RWPE2 (cell line): ENCODE measurements at regions not wholly inside any gene's neighbourhood (a gene's known extent, or its start where the extent isn't known, plus 50 kb on each side); places are given as distances from the start of the nearest gene placed in this dataset.

Source experiments
- ATAC-seq: fragments of 200-7000 bp; cut with Tn5 transposase; 3 replicates; pipeline ENCODE4 v1.9.1; 2021; ENCODE audit warnings: low read depth
- DNase-seq: peaks from one replicate; pipeline ENCODE4 v3.0.0-alpha.2; 2020; ENCODE audit warnings: low spot score
- H3K27ac ChIP-seq: fragments of 450-650 bp; 2 replicates; pipeline ENCODE4 v1.5.1; 2017; ENCODE audit warnings: mild to moderate bottlenecking; ENCODE audit not compliant: poor library complexity, severe bottlenecking
- H3K27me3 ChIP-seq: fragments of 250-450 bp; sonication (Bioruptor Pico); 2 replicates; pipeline ENCODE4 v1.5.1; 2021; ENCODE audit warnings: mild to moderate bottlenecking, moderate library complexity; ENCODE audit not compliant: insufficient read depth, poor library complexity, severe bottlenecking
- H3K36me3 ChIP-seq: fragments of 250-450 bp; sonication (Bioruptor Pico); 2 replicates; pipeline ENCODE4 v1.5.1; 2020; ENCODE audit warnings: low read depth, mild to moderate bottlenecking, moderate library complexity
- H3K4me1 ChIP-seq: fragments of 250-450 bp; sonication (Bioruptor Pico); 2 replicates; pipeline ENCODE4 v1.5.1; 2021; ENCODE audit warnings: mild to moderate bottlenecking, moderate library complexity; ENCODE audit not compliant: insufficient read depth, poor library complexity, severe bottlenecking
- H3K4me3 ChIP-seq: fragments of 250-450 bp; sonication (Bioruptor Pico); 2 replicates; pipeline ENCODE4 v1.5.1; 2021; ENCODE audit warnings: mild to moderate bottlenecking, moderate library complexity; ENCODE audit not compliant: severe bottlenecking
- H3K9me3 ChIP-seq: fragments of 250-450 bp; sonication (Bioruptor Pico); 2 replicates; pipeline ENCODE4 v1.5.1; 2021; ENCODE audit warnings: mild to moderate bottlenecking, moderate library complexity; ENCODE audit not compliant: severe bottlenecking
- CTCF ChIP-seq: fragments of 450-650 bp; IDR thresholded peaks from one replicate; pipeline ENCODE4 v1.5.1; 2017; ENCODE audit warnings: mild to moderate bottlenecking, moderate library complexity; ENCODE audit not compliant: poor library complexity, severe bottlenecking

GRCh38 chr11:130744794-130745193 is 171.5 kb downstream of the SNX19 start:
- Histone ChIP-seq H3K4me3 (no peak overlapping the region), H3K36me3 (no peaks in the 10 kb centered on the region), H3K4me1 (no peaks in the 10 kb centered on the region), H3K27me3 (no peaks in the 10 kb centered on the region), H3K27ac (no peak overlapping the region), H3K9me3 (peaks cover 14% of the 10 kb centered on the region)
- no peak for DNase-seq
- no peak for ATAC-seq
- TF ChIP-seq CTCF, result no peak

DNA sequence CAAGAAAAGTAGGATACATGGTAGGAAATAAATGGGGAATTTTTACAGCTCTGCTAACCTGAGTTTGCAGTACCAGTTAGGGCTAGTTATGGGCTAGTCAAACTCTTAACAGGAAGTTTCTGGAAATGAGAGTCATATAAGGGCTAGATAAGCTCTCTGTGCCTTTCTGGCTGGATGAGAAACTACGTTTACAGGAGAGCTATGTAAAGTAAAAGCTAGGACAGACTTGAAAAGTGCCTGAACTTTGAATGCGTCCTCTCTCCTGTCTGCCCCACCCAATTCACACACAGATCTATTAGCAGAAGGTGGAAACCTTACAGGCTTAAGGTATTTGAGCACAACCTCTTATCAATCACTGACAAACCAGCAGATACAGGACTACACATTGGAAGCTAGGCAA is 167.1 kb downstream of the SNX19 start:
- no peak for TF ChIP-seq CTCF
- no peaks in the 10 kb centered on the region for H3K9me3 ChIP-seq
- no peak for DNase-seq
- H3K27me3 ChIP-seq, result no peaks in the 10 kb centered on the region
- no peak for ATAC-seq
- no peak overlapping the region for H3K27ac ChIP-seq
- H3K36me3 ChIP-seq, result no peaks in the 10 kb centered on the region
- no peaks in the 10 kb centered on the region for H3K4me1 ChIP-seq
- no peak overlapping the region for H3K4me3 ChIP-seq

GRCh38 chr11:130760515-130761125 is 155.7 kb downstream of the SNX19 start:
- ATAC-seq, result no peak
- H3K27ac ChIP-seq, result no peak overlapping the region

GRCh38 chr11:130761560-130762220 is 154.6 kb downstream of the SNX19 start:
- ATAC-seq, result no peak
- TF ChIP-seq CTCF, result no peak
- H3K36me3 ChIP-seq, result no peaks in the 10 kb centered on the region
- H3K4me1 ChIP-seq, result no peaks in the 10 kb centered on the region
- no peaks in the 10 kb centered on the region for H3K27me3 ChIP-seq
- H3K9me3 ChIP-seq, result no peaks in the 10 kb centered on the region
- H3K4me3 ChIP-seq, result no peak overlapping the region
- no peak for DNase-seq
- H3K27ac ChIP-seq, result no peak overlapping the region

More at GRCh38 chr11:130760515-130761125, 155.7 kb downstream of the SNX19 start:
- Histone ChIP-seq H3K4me1 (no peaks in the 10 kb centered on the region), H3K9me3 (no peaks in the 10 kb centered on the region), H3K27me3 (no peaks in the 10 kb centered on the region), H3K4me3 (no peak overlapping the region), H3K36me3 (no peaks in the 10 kb centered on the region)
- TF ChIP-seq CTCF, result no peak
- no peak for DNase-seq

GRCh38 chr11:130762638-130763037 is 153.6 kb downstream of the SNX19 start:
- no peak overlapping the region for H3K4me3 ChIP-seq
- no peaks in the 10 kb centered on the region for H3K36me3 ChIP-seq
- ATAC-seq, result peak; percentile 58
- no peaks in the 10 kb centered on the region for H3K4me1 ChIP-seq
- TF ChIP-seq CTCF, result no peak
- no peak for DNase-seq
- no peak overlapping the region for H3K27ac ChIP-seq
- no peaks in the 10 kb centered on the region for H3K9me3 ChIP-seq
- H3K27me3 ChIP-seq, result no peaks in the 10 kb centered on the region
